ENCODE measurements at regions not wholly inside any gene's neighbourhood (a gene's known extent, or its start where the extent isn't known, plus 50 kb on each side); places are given as distances from the start of the nearest gene placed in this dataset.

DNA sequence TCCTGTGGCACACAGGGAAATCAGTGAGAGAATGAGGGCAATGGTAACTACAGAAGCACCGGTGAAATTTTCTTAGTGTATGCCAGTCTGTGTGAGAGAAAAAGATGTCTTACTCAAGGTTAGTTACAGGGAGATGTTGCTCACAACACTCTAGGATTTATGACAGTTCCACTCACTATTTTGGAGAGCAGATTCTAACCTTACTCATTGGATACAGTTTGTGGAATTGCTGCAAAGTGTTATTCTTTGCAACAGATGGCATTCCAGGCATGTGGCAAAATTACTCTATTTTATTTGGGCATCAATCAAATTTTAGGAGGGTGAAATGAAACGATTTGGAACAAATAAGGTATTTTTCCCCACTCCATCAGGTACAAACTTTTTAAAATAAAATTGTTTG is 449.1 kb downstream of the PIK3C3 start:
- TF ChIP-seq, protein P1, sequence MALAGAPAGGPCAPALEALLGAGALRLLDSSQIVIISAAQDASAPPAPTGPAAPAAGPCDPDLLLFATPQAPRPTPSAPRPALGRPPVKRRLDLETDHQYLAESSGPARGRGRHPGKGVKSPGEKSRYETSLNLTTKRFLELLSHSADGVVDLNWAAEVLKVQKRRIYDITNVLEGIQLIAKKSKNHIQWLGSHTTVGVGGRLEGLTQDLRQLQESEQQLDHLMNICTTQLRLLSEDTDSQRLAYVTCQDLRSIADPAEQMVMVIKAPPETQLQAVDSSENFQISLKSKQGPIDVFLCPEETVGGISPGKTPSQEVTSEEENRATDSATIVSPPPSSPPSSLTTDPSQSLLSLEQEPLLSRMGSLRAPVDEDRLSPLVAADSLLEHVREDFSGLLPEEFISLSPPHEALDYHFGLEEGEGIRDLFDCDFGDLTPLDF (CRISPR knock-in tag; IDR thresholded peaks at IDR 0.05): no peak
- TF ChIP-seq, protein P2, sequence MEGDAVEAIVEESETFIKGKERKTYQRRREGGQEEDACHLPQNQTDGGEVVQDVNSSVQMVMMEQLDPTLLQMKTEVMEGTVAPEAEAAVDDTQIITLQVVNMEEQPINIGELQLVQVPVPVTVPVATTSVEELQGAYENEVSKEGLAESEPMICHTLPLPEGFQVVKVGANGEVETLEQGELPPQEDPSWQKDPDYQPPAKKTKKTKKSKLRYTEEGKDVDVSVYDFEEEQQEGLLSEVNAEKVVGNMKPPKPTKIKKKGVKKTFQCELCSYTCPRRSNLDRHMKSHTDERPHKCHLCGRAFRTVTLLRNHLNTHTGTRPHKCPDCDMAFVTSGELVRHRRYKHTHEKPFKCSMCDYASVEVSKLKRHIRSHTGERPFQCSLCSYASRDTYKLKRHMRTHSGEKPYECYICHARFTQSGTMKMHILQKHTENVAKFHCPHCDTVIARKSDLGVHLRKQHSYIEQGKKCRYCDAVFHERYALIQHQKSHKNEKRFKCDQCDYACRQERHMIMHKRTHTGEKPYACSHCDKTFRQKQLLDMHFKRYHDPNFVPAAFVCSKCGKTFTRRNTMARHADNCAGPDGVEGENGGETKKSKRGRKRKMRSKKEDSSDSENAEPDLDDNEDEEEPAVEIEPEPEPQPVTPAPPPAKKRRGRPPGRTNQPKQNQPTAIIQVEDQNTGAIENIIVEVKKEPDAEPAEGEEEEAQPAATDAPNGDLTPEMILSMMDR (IDR thresholded peaks at IDR 0.05 in 2 of 3, conservative IDR thresholded peaks at IDR 0.05 in 1 of 3; ENCODE audit: insufficient read depth in 2 of 3, low read depth in 1 of 3, low read length in 3 of 3): no peak
- no peak for TF ChIP-seq CHCHD3 (CRISPR knock-in tag; IDR thresholded peaks at IDR 0.05)
- no peak for TF ChIP-seq SIN3A (IDR thresholded peaks at IDR 0.05; ENCODE audit: borderline replicate concordance in 2 of 2, control insufficient read depth in 1 of 2, low read depth in 2 of 2, low read length in 2 of 2)
- TF ChIP-seq, protein P3, sequence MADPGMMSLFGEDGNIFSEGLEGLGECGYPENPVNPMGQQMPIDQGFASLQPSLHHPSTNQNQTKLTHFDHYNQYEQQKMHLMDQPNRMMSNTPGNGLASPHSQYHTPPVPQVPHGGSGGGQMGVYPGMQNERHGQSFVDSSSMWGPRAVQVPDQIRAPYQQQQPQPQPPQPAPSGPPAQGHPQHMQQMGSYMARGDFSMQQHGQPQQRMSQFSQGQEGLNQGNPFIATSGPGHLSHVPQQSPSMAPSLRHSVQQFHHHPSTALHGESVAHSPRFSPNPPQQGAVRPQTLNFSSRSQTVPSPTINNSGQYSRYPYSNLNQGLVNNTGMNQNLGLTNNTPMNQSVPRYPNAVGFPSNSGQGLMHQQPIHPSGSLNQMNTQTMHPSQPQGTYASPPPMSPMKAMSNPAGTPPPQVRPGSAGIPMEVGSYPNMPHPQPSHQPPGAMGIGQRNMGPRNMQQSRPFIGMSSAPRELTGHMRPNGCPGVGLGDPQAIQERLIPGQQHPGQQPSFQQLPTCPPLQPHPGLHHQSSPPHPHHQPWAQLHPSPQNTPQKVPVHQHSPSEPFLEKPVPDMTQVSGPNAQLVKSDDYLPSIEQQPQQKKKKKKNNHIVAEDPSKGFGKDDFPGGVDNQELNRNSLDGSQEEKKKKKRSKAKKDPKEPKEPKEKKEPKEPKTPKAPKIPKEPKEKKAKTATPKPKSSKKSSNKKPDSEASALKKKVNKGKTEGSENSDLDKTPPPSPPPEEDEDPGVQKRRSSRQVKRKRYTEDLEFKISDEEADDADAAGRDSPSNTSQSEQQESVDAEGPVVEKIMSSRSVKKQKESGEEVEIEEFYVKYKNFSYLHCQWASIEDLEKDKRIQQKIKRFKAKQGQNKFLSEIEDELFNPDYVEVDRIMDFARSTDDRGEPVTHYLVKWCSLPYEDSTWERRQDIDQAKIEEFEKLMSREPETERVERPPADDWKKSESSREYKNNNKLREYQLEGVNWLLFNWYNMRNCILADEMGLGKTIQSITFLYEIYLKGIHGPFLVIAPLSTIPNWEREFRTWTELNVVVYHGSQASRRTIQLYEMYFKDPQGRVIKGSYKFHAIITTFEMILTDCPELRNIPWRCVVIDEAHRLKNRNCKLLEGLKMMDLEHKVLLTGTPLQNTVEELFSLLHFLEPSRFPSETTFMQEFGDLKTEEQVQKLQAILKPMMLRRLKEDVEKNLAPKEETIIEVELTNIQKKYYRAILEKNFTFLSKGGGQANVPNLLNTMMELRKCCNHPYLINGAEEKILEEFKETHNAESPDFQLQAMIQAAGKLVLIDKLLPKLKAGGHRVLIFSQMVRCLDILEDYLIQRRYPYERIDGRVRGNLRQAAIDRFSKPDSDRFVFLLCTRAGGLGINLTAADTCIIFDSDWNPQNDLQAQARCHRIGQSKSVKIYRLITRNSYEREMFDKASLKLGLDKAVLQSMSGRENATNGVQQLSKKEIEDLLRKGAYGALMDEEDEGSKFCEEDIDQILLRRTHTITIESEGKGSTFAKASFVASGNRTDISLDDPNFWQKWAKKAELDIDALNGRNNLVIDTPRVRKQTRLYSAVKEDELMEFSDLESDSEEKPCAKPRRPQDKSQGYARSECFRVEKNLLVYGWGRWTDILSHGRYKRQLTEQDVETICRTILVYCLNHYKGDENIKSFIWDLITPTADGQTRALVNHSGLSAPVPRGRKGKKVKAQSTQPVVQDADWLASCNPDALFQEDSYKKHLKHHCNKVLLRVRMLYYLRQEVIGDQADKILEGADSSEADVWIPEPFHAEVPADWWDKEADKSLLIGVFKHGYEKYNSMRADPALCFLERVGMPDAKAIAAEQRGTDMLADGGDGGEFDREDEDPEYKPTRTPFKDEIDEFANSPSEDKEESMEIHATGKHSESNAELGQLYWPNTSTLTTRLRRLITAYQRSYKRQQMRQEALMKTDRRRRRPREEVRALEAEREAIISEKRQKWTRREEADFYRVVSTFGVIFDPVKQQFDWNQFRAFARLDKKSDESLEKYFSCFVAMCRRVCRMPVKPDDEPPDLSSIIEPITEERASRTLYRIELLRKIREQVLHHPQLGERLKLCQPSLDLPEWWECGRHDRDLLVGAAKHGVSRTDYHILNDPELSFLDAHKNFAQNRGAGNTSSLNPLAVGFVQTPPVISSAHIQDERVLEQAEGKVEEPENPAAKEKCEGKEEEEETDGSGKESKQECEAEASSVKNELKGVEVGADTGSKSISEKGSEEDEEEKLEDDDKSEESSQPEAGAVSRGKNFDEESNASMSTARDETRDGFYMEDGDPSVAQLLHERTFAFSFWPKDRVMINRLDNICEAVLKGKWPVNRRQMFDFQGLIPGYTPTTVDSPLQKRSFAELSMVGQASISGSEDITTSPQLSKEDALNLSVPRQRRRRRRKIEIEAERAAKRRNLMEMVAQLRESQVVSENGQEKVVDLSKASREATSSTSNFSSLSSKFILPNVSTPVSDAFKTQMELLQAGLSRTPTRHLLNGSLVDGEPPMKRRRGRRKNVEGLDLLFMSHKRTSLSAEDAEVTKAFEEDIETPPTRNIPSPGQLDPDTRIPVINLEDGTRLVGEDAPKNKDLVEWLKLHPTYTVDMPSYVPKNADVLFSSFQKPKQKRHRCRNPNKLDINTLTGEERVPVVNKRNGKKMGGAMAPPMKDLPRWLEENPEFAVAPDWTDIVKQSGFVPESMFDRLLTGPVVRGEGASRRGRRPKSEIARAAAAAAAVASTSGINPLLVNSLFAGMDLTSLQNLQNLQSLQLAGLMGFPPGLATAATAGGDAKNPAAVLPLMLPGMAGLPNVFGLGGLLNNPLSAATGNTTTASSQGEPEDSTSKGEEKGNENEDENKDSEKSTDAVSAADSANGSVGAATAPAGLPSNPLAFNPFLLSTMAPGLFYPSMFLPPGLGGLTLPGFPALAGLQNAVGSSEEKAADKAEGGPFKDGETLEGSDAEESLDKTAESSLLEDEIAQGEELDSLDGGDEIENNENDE (IDR thresholded peaks at IDR 0.05; ENCODE audit: low read depth, low read length): no peak
- TF ChIP-seq, protein P4, sequence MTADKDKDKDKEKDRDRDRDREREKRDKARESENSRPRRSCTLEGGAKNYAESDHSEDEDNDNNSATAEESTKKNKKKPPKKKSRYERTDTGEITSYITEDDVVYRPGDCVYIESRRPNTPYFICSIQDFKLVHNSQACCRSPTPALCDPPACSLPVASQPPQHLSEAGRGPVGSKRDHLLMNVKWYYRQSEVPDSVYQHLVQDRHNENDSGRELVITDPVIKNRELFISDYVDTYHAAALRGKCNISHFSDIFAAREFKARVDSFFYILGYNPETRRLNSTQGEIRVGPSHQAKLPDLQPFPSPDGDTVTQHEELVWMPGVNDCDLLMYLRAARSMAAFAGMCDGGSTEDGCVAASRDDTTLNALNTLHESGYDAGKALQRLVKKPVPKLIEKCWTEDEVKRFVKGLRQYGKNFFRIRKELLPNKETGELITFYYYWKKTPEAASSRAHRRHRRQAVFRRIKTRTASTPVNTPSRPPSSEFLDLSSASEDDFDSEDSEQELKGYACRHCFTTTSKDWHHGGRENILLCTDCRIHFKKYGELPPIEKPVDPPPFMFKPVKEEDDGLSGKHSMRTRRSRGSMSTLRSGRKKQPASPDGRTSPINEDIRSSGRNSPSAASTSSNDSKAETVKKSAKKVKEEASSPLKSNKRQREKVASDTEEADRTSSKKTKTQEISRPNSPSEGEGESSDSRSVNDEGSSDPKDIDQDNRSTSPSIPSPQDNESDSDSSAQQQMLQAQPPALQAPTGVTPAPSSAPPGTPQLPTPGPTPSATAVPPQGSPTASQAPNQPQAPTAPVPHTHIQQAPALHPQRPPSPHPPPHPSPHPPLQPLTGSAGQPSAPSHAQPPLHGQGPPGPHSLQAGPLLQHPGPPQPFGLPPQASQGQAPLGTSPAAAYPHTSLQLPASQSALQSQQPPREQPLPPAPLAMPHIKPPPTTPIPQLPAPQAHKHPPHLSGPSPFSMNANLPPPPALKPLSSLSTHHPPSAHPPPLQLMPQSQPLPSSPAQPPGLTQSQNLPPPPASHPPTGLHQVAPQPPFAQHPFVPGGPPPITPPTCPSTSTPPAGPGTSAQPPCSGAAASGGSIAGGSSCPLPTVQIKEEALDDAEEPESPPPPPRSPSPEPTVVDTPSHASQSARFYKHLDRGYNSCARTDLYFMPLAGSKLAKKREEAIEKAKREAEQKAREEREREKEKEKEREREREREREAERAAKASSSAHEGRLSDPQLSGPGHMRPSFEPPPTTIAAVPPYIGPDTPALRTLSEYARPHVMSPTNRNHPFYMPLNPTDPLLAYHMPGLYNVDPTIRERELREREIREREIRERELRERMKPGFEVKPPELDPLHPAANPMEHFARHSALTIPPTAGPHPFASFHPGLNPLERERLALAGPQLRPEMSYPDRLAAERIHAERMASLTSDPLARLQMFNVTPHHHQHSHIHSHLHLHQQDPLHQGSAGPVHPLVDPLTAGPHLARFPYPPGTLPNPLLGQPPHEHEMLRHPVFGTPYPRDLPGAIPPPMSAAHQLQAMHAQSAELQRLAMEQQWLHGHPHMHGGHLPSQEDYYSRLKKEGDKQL (CRISPR knock-in tag; IDR thresholded peaks at IDR 0.05; ENCODE audit: borderline replicate concordance): no peak
